Astrocyte (in vitro differentiated cells and primary cell): ENCODE measurements at regions not wholly inside any gene's neighbourhood (a gene's known extent, or its start where the extent isn't known, plus 50 kb on each side); places are given as distances from the start of the nearest gene placed in this dataset.
"Not testable (repeated sequence)": the region's sequence is repeated elsewhere in the genome, so short reads cannot be mapped to it uniquely, and the experiment has no call there.

ENCODE experiments used
- DNase-seq: peaks from one replicate; pipeline ENCODE4 v3.0.0-alpha.2; 2010; ENCODE audit warnings: low read depth
- FAIRE-seq: peaks from 2 replicates; lab custom pipeline; 2011; peaks lifted over from hg19 to GRCh38; lab: Jason Lieb, UNC
- H2AFZ ChIP-seq: 2 replicates; pipeline ENCODE4 v1.6.0; 2012; ENCODE audit warnings: low read depth, low read length, inconsistent platforms
- H3K27ac ChIP-seq: 2 replicates; pipeline ENCODE4 v1.5.1; 2011; ENCODE audit warnings: low read depth, low read length, inconsistent platforms
- H3K27me3 ChIP-seq: 2 replicates; pipeline ENCODE4 v1.6.0; 2011; ENCODE audit warnings: low read length, inconsistent platforms; ENCODE audit not compliant: insufficient read depth
- H3K36me3 ChIP-seq: 2 replicates; pipeline ENCODE4 v1.5.1; 2011; ENCODE audit warnings: low read length, inconsistent platforms; ENCODE audit not compliant: insufficient read depth
- H3K4me1 ChIP-seq: 2 replicates; pipeline ENCODE4 v1.5.1; 2011; ENCODE audit warnings: low read length, inconsistent platforms; ENCODE audit not compliant: insufficient read depth
- H3K4me2 ChIP-seq: 2 replicates; pipeline ENCODE4 v1.6.0; 2012; ENCODE audit warnings: low read length, inconsistent platforms
- H3K4me3 ChIP-seq: 2 replicates; pipeline ENCODE4 v1.5.1; 2011; ENCODE audit warnings: low read depth, mild to moderate bottlenecking, low read length, inconsistent platforms; ENCODE audit not compliant: insufficient read depth
- H3K79me2 ChIP-seq: 2 replicates; pipeline ENCODE4 v1.6.0; 2012; ENCODE audit warnings: mild to moderate bottlenecking, low read length, inconsistent platforms; ENCODE audit not compliant: insufficient read depth
- H3K9ac ChIP-seq: 2 replicates; pipeline ENCODE4 v1.6.0; 2012; ENCODE audit warnings: mild to moderate bottlenecking, low read length, inconsistent platforms
- H3K9me3 ChIP-seq: 2 replicates; pipeline ENCODE4 v1.5.1; 2012; ENCODE audit warnings: low read depth, mild to moderate bottlenecking, low read length, inconsistent platforms; ENCODE audit not compliant: insufficient read depth
- H4K20me1 ChIP-seq: 2 replicates; pipeline ENCODE4 v1.6.0; 2012; ENCODE audit warnings: low read length, inconsistent platforms; ENCODE audit not compliant: insufficient read depth
- H3K27ac Mint-ChIP-seq: one replicate; pipeline ENCODE4 v1.8.0; 2021; ENCODE audit warnings: mild to moderate bottlenecking, mixed read lengths; ENCODE audit not compliant: unreplicated experiment
- H3K27me3 Mint-ChIP-seq: one replicate; pipeline ENCODE4 v1.8.0; 2021; ENCODE audit warnings: low read depth, mixed read lengths; ENCODE audit not compliant: unreplicated experiment
- H3K36me3 Mint-ChIP-seq: one replicate; pipeline ENCODE4 v1.8.0; 2021; ENCODE audit warnings: low read depth, mixed read lengths; ENCODE audit not compliant: unreplicated experiment
- H3K4me1 Mint-ChIP-seq: one replicate; pipeline ENCODE4 v1.8.0; 2021; ENCODE audit warnings: low read depth, mixed read lengths; ENCODE audit not compliant: unreplicated experiment
- H3K4me3 Mint-ChIP-seq: one replicate; pipeline ENCODE4 v1.8.0; 2021; ENCODE audit warnings: mild to moderate bottlenecking, moderate library complexity, mixed read lengths; ENCODE audit not compliant: unreplicated experiment
- H3K9me3 Mint-ChIP-seq: one replicate; pipeline ENCODE4 v1.8.0; 2021; ENCODE audit warnings: mild to moderate bottlenecking, mixed read lengths; ENCODE audit not compliant: unreplicated experiment
- EZH2 ChIP-seq: IDR thresholded peaks from 2 replicates; pipeline ENCODE4 v1.6.1; 2012; ENCODE audit warnings: mild to moderate bottlenecking, low read length, inconsistent platforms; ENCODE audit not compliant: insufficient read depth
- TF ChIP-seq, protein P1 (sequence below): IDR thresholded peaks from 2 replicates; pipeline ENCODE4 v1.5.1; 2011; ENCODE audit warnings: low read depth, mild to moderate bottlenecking, inconsistent platforms, low read length, moderate library complexity; ENCODE audit not compliant: insufficient read depth

DNA sequence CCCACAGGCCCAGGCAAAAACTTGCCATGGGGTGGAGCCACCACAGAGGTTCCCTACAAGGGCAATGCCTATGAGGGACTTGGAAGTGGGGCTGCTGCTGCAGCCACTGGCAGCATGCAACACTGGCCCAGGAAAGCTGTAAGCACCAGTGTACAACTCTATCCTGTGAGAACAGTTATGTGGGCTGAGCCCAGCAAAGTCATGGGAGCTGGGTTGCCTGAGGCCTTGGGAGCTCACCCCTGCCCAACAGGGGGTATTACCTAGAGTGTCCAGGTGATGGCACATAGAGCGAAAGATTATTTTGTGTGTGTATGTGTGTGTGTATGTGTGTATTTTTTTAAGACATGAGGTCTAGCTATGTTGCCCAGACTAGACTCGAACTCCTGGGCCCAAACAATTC lies 57.0 kb downstream of the TANC2 start:
- H3K27ac Mint-ChIP-seq, result no peak overlapping the region
- peaks cover 5% of the 10 kb centered on the region for H3K9me3 Mint-ChIP-seq
- Histone ChIP-seq H3K4me1 (peaks cover 18% of the 10 kb centered on the region), H3K79me2 (peaks cover 95% of the 10 kb centered on the region), H3K4me2 (no peak overlapping the region), H3K27me3 (no peaks in the 10 kb centered on the region), H3K9ac (no peak overlapping the region), H3K4me3 (no peak overlapping the region), H3K9me3 (no peaks in the 10 kb centered on the region), H4K20me1 (peaks cover 24% of the 10 kb centered on the region), H2AFZ (no peak overlapping the region), H3K27ac (no peak overlapping the region), H3K36me3 (no peaks in the 10 kb centered on the region)
- H3K27me3 Mint-ChIP-seq, result no peaks in the 10 kb centered on the region
- TF ChIP-seq, protein P1, sequence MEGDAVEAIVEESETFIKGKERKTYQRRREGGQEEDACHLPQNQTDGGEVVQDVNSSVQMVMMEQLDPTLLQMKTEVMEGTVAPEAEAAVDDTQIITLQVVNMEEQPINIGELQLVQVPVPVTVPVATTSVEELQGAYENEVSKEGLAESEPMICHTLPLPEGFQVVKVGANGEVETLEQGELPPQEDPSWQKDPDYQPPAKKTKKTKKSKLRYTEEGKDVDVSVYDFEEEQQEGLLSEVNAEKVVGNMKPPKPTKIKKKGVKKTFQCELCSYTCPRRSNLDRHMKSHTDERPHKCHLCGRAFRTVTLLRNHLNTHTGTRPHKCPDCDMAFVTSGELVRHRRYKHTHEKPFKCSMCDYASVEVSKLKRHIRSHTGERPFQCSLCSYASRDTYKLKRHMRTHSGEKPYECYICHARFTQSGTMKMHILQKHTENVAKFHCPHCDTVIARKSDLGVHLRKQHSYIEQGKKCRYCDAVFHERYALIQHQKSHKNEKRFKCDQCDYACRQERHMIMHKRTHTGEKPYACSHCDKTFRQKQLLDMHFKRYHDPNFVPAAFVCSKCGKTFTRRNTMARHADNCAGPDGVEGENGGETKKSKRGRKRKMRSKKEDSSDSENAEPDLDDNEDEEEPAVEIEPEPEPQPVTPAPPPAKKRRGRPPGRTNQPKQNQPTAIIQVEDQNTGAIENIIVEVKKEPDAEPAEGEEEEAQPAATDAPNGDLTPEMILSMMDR, result no peak
- TF ChIP-seq EZH2, result no peak
- DNase-seq, result no peak
- H3K36me3 Mint-ChIP-seq, result peaks cover 10% of the 10 kb centered on the region
- no peak overlapping the region for H3K4me3 Mint-ChIP-seq
- no peak for FAIRE-seq
- peaks cover 9% of the 10 kb centered on the region for H3K4me1 Mint-ChIP-seq

DNA sequence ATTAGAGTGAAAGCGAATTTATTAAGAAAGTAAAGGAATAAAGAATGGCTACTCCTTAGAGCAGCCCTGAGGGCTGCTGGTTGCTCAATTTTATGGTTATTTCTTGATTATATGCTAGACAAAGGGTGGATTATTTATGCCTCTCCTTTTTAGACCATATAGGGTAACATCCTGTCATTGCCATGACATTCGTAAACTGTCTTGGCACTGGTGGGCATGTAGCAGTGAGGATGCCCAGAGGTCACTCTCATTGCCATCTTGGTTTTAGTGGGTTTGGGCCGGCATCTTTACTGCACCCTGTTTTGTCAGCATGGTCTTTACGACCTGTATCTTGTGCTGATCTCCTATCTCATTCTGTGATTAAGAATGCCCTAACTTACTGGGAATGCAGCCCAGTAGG lies 58.2 kb downstream of the TANC2 start:
- Mint-ChIP-seq H3K27me3 (no peaks in the 10 kb centered on the region), H3K27ac (no peak overlapping the region), H3K9me3 (peaks cover 5% of the 10 kb centered on the region), H3K4me1 (peaks cover 9% of the 10 kb centered on the region), H3K4me3 (no peak overlapping the region), H3K36me3 (peaks cover 10% of the 10 kb centered on the region)
- FAIRE-seq (no peak), DNase-seq (no peak)
- Histone ChIP-seq H2AFZ (no peak overlapping the region), H3K9ac (no peak overlapping the region), H3K36me3 (no peaks in the 10 kb centered on the region), H4K20me1 (peaks cover 21% of the 10 kb centered on the region), H3K79me2 (peaks cover 95% of the 10 kb centered on the region), H3K4me1 (peaks cover 21% of the 10 kb centered on the region), H3K4me3 (no peak overlapping the region), H3K27me3 (no peaks in the 10 kb centered on the region), H3K9me3 (no peaks in the 10 kb centered on the region), H3K4me2 (peak overlapping the region; percentile 1), H3K27ac (peak overlapping the region; percentile 10)
- no peak for TF ChIP-seq EZH2
- TF ChIP-seq, protein P1, result no peak

DNA sequence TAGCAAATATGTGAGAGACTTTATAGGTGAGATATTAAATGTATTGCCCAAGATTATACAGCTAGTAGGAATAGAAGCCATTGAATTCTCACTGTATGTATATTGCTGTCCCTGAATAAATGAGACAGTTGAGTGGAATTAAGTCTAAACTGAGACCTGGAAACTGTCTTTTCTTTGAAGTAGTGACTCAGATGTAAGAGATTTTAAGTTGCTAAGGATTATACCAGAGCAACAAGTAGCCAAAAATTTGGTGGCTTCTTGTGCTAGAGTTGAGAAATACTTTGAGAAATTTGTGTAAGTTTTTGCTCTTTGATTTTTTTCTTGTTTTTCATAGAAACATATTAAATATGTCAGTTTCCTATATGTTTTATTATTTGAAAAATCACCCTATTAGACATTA lies 58.7 kb downstream of the TANC2 start:
- peaks cover 19% of the 10 kb centered on the region for H4K20me1 ChIP-seq

DNA sequence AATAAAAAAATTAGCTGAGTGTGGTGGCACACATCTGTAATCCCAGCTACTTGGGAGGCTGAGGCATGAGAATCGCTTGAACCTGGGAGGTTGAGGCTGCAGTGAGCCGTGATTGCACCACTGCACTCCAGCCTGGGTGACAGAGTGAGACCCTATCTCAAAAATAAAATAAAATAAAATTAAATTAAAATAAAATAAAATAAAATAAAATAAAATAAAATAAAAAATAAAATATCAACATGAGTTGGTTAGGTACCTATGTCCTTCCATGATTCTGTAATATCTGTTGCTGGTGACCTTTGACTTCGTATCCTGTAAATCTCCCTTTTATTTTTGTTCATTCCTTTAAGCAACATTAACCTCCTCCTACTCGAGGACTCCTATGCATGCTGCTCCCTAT lies 59.6 kb downstream of the TANC2 start:
- H3K9me3 Mint-ChIP-seq, H3K9me3 ChIP-seq, H3K27me3 ChIP-seq, H3K4me3 Mint-ChIP-seq, H3K9ac ChIP-seq, H3K27me3 Mint-ChIP-seq, H3K36me3 Mint-ChIP-seq, DNase-seq, H3K4me3 ChIP-seq, H3K36me3 ChIP-seq, FAIRE-seq, H2AFZ ChIP-seq, H3K27ac ChIP-seq, H3K27ac Mint-ChIP-seq, H3K4me2 ChIP-seq: not testable (repeated sequence)
- H3K4me1 ChIP-seq, result peaks cover 32% of the 10 kb centered on the region
- peaks cover 18% of the 10 kb centered on the region for H4K20me1 ChIP-seq
- H3K79me2 ChIP-seq, result peaks cover 93% of the 10 kb centered on the region
- H3K4me1 Mint-ChIP-seq, result peaks cover 22% of the 10 kb centered on the region

More for the DNA sequence above, 58.7 kb downstream of the TANC2 start:
- H3K4me1 Mint-ChIP-seq, result peaks cover 13% of the 10 kb centered on the region
- no peak overlapping the region for H3K4me3 ChIP-seq
- no peak for FAIRE-seq
- TF ChIP-seq, protein P1, result no peak
- TF ChIP-seq EZH2, result no peak
- H3K4me1 ChIP-seq, result peaks cover 22% of the 10 kb centered on the region
- peak overlapping the region; percentile 1 for H3K4me2 ChIP-seq
- H3K9me3 Mint-ChIP-seq, result peaks cover 5% of the 10 kb centered on the region
- no peaks in the 10 kb centered on the region for H3K27me3 ChIP-seq
- DNase-seq, result peak; percentile 71
- no peak overlapping the region for H3K4me3 Mint-ChIP-seq
- peaks cover 92% of the 10 kb centered on the region for H3K79me2 ChIP-seq
- no peaks in the 10 kb centered on the region for H3K27me3 Mint-ChIP-seq
- H3K36me3 Mint-ChIP-seq, result peaks cover 10% of the 10 kb centered on the region
- H3K9ac ChIP-seq, result no peak overlapping the region
- H3K9me3 ChIP-seq, result no peaks in the 10 kb centered on the region
- no peak overlapping the region for H3K27ac Mint-ChIP-seq
- peak overlapping the region; percentile 10 for H3K27ac ChIP-seq
- H2AFZ ChIP-seq, result no peak overlapping the region
- no peaks in the 10 kb centered on the region for H3K36me3 ChIP-seq
